NCI-H1092 (cell line): ENCODE measurements at regions not wholly inside any gene's neighbourhood (a gene's known extent, or its start where the extent isn't known, plus 50 kb on each side); places are given as distances from the start of the nearest gene placed in this dataset.

ENCODE experiments used
- DNase-seq: peaks from one replicate; lab custom pipeline; 2025; lab: John Stamatoyannopoulos, UW

DNA sequence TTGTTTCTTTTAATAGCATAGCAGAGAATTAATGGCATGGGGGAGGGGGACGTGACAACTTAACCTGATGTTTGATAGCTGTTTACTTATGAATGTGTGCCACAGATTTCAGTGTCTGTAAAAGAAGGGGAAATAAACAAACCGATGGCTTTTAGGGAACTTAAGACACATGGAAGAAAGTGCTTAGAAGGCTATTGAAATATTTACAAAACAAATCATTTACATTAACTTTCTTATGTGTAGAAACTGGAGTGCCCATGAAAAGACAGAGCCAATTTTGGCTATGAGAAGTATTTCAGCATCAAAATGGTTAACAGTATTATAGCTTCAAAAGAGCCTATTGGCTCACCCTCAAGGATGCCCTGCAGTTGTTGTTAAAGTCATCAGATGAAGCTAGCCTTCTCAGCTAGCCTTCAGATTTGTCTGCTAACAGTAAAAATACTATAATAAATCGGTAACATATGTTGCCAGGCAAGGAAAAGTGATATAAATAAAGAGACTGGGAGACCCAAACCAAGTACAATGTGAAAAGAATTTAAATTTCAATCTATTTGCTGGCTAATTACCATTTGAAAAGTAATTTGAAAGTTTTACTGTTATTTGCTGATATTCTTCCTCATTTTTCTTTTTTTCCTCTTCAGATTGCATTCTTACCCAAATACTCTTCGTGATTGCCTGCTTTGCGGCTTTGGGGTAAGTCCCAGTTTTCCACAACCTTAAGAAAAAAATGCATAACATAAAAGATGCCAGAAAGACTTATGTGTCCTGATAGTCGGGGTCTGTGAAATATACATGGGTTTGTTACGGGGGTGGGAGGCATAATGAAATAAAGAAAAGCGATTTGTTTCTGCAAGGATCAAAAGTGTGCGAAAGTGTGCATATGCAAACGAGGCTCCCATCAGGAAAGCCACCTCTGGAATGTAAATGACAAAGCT lies 256.4 kb downstream of the MEIS1 start:
- no peak for DNase-seq

- DNase-seq: no peak
Observed at GRCh38 chr2:66692521-66693054, 257.7 kb downstream of the MEIS1 start.

- no peak for DNase-seq
Observed at GRCh38 chr2:66693076-66693965, 258.4 kb downstream of the MEIS1 start.

DNA sequence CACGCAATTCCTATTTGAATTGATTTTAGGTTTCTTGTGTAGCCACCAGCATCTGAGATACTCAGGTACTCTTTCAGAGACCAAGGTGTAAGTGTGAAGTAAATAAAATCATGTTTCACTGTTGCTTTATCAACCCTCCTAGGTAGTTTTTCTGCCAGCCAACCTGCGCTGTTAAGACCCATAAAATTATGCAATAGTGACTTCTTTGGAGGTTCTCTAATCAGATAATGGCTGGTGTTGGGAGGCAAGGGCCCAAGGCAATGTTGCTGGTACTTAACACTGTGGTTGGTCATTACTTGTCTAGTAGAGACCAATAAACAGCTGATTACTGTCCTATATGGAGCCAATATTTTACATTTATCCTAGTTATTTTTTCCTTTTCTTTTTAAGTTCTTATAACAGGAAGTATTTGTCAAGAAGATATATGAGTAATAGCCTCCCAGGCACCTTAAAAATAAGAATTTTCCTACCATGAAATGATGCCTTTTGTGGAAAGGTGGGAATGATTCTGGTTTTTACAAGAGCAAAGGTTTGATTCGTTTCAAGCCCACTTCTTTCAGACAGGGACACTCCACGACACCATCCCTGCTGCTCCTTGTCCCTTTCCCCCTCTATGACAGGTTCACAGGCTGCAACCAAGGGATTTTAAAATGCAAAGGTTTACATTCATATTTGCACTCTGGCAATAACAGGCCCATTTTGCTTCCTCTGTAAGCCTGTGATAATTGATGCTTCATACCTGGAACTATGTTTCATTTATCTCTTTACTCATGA lies 259.3 kb downstream of the MEIS1 start:
- no peak for DNase-seq

DNA sequence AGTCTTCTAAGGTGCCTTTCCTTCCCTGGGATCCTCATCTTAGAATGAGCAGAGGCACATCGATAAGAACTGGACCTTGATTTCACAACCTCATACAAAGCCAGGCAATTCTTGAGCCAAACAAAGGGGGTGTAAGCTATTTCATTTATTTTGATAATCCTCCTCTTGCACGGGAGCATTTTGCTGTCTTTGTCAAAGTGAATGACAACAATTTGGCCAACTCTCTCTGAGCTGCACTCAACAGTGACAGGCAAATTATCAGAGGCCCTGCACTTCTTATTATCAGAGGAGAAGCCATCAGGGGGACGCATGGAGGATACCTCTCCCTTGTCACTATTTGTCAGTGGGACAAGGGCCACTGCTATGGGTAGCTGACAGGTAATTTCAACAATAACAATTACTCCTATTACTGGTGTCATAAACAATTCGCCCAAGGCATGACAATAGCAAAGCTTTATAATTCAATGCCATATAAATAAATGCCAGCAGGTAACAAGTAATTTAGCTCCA lies 260.4 kb downstream of the MEIS1 start:
- DNase-seq: no peak

- no peak for DNase-seq
Observed at GRCh38 chr2:66696374-66696773, 261.4 kb downstream of the MEIS1 start.

DNA sequence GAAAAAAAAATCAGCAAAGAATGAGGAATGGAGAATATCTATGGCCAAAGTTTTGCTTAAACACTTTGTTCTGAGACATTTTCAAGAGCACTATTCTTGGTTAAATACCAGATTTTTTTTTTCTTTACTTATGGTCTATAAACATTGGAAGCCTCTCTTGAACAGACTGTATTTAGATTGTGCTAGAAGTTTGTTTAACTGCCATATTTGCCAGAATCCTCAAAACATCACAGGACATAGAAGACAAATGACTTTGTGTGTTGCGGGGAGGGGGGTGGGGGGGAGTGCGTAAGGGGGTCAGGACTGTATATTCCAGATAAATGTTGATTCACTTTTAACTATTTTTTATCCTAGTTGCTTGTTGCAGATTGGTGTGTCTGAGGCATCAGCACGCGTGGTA lies 262.0 kb downstream of the MEIS1 start:
- DNase-seq: no peak

DNA sequence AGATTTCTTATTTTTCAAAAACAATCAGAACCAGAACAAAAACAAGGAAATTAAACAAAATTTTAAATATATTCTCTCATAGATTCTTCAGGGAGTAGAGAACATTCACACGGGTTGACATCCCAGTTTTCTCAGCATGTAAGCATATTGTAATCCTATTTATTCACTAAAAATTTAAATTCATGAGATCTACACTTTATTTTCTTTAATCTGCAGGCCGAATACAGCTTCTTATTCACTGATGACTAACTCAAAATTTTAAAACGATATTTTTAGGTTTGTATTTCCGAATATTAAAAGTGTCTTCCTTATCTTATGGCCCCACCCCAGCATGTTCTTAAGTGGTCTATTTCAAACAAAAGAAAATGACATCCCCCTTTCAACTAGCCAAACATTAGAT lies 262.4 kb downstream of the MEIS1 start:
- DNase-seq: no peak

- no peak for DNase-seq
Observed at GRCh38 chr2:66698091-66698490, 263.2 kb downstream of the MEIS1 start.

DNA sequence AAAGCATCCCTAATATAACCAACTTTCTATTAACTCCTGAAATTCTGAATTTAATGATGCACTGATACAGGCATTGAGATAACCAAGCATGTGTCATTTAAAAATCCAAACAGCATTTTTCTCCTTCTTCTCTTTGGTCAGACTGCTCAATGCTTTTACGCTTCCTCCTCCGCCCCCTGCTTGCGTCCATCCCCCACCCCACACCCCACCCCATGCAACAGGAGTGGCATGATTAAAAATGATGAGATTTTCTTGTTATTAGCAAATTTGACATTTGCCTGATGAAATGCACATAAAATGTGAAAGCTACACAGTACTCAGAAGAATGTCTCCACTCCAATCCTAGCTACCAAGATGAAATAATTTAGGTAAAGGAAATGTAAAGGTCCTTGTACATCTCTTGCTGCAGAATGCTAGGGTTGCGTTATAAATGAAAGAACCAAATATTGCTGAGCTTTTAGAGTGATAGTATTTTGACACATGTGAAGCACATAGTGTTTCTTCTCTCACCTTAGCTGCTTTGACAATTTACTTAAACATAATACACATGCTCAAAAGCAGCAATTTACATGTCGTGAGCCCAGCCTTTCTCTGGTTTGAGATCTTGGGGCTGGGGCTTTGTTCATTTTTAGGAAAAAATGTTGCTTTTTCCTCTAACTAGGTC lies 263.8 kb downstream of the MEIS1 start:
- DNase-seq: no peak

GRCh38 chr2:66699416-66699792 lies 264.5 kb downstream of the MEIS1 start:
- DNase-seq: no peak

GRCh38 chr2:66699793-66700676 lies 265.1 kb downstream of the MEIS1 start:
- no peak for DNase-seq

DNA sequence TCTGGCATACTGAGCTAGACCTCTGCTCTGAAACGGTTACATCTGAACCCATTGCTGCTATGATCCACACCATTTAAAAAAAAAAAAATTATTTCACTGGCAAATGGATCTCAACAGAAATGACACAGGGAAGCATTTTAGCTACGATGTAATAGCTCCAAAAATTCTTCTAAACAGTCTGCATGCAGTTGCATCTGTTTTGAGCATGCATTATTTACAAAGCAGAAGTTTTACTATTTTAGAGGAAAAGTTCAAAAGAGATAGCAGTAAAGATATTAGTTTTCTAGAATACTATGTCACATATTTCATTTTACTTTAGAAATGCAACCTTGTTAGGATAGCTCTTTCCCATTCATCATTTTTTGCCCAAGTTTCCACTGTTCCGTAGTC lies 265.7 kb downstream of the MEIS1 start:
- no peak for DNase-seq

- DNase-seq: no peak
Observed at GRCh38 chr2:66701251-66701650, 266.3 kb downstream of the MEIS1 start.

GRCh38 chr2:66701656-66702055 lies 266.7 kb downstream of the MEIS1 start:
- no peak for DNase-seq

DNA sequence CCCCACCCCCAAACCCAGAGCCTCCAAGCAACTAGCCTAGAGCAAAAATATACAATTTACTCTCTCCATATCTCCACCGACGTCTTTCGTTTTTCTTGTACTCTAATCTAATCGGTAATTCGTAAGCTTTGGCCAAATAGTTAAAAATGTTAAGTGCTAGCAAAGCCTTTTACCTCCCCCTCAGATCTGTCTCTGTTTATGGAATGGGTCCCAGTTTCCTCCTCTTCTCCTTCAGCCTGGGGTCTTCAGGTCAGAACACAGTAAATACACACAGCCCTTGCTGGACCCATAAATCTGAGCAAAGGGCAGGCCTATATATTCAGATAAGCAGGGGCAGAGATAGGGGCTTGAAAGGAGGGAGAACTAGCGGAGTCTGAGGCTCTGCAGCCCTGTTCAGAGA lies 267.4 kb downstream of the MEIS1 start:
- no peak for DNase-seq

DNA sequence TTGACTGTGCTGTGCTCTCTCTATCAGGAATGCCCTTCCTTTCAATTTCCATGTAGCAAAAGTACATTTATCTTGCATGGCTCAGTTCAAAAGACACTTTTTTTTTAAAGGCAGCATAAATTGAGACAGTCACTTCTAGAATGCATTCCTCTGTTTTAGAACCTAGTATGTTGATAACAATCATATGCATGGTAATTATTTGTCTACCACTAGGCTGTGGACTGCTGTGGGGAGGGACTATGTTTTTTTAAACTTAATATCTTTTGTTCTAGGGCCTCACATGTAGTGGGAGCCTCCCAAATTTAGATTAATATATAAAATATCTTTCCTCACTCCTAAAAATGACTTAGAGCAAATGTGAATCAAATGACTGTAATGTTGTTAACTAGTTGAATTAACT lies 269.9 kb downstream of the MEIS1 start:
- no peak for DNase-seq

- no peak for DNase-seq
Observed at GRCh38 chr2:66714610-66715009, 279.7 kb downstream of the MEIS1 start.

GRCh38 chr2:66717218-66717905 lies 282.4 kb downstream of the MEIS1 start:
- no peak for DNase-seq

GRCh38 chr2:66717973-66718372 lies 283.0 kb downstream of the MEIS1 start:
- no peak for DNase-seq
